Activated naive CD4-positive, alpha-beta T cell treated with anti-CD3 and anti-CD28 coated beads, Interleukin-2, amount 50 U/mL, for 16 hours (primary cell): ENCODE measurements at regions not wholly inside any gene's neighbourhood (a gene's known extent, or its start where the extent isn't known, plus 50 kb on each side); places are given as distances from the start of the nearest gene placed in this dataset.

Experiments used
- DNase-seq: peaks from one replicate; pipeline ENCODE4 v3.0.0-alpha.2; 2020

- no peak for DNase-seq
Observed at GRCh38 chr15:46266661-46267060, 631.8 kb downstream of the SQOR start.

- DNase-seq = no peak
Observed at GRCh38 chr15:46270481-46271147, 635.8 kb downstream of the SQOR start.

GRCh38 chr15:46275701-46276100, 640.9 kb downstream of the SQOR start:
- no peak for DNase-seq

- DNase-seq = no peak
Observed at GRCh38 chr15:46277451-46277850, 642.6 kb downstream of the SQOR start.

GRCh38 chr15:46278062-46278461, 643.2 kb downstream of the SQOR start:
- DNase-seq = no peak

- DNase-seq = no peak
Observed at GRCh38 chr15:46278486-46279090, 643.8 kb downstream of the SQOR start.

- DNase-seq = no peak
Observed at GRCh38 chr15:46280762-46281542, 646.1 kb downstream of the SQOR start.

- DNase-seq = no peak
Observed at GRCh38 chr15:46293550-46293949, 658.7 kb downstream of the SQOR start.

GRCh38 chr15:46296002-46296401, 661.2 kb downstream of the SQOR start:
- DNase-seq = no peak

GRCh38 chr15:46296797-46297196, 662.0 kb downstream of the SQOR start:
- DNase-seq = no peak

- DNase-seq = no peak
Observed at GRCh38 chr15:46297766-46298165, 662.9 kb downstream of the SQOR start.

GRCh38 chr15:46300716-46301115, 665.9 kb downstream of the SQOR start:
- DNase-seq = no peak

GRCh38 chr15:46301291-46301690, 666.5 kb downstream of the SQOR start:
- DNase-seq = no peak

GRCh38 chr15:46301826-46302225, 667.0 kb downstream of the SQOR start:
- no peak for DNase-seq

- no peak for DNase-seq
Observed at GRCh38 chr15:46304321-46304720, 669.5 kb downstream of the SQOR start.

- no peak for DNase-seq
Observed at GRCh38 chr15:46307746-46308145, 672.9 kb downstream of the SQOR start.

- no peak for DNase-seq
Observed at GRCh38 chr15:46309914-46310313, 675.1 kb downstream of the SQOR start.

GRCh38 chr15:46312133-46312740, 677.4 kb downstream of the SQOR start:
- peak; percentile 50 for DNase-seq

GRCh38 chr15:46315434-46315833, 680.6 kb downstream of the SQOR start:
- DNase-seq = no peak

- no peak for DNase-seq
Observed at GRCh38 chr15:46316024-46316423, 681.2 kb downstream of the SQOR start.

GRCh38 chr15:46317029-46317428, 682.2 kb downstream of the SQOR start:
- DNase-seq = no peak

- no peak for DNase-seq
Observed at GRCh38 chr15:46322753-46323152, 687.9 kb downstream of the SQOR start.

- no peak for DNase-seq
Observed at GRCh38 chr15:46326173-46326572, 691.3 kb downstream of the SQOR start.

GRCh38 chr15:46328821-46329220, 694.0 kb downstream of the SQOR start:
- no peak for DNase-seq
